ENCODE measurements at regions not wholly inside any gene's neighbourhood (a gene's known extent, or its start where the extent isn't known, plus 50 kb on each side); places are given as distances from the start of the nearest gene placed in this dataset.

DNA sequence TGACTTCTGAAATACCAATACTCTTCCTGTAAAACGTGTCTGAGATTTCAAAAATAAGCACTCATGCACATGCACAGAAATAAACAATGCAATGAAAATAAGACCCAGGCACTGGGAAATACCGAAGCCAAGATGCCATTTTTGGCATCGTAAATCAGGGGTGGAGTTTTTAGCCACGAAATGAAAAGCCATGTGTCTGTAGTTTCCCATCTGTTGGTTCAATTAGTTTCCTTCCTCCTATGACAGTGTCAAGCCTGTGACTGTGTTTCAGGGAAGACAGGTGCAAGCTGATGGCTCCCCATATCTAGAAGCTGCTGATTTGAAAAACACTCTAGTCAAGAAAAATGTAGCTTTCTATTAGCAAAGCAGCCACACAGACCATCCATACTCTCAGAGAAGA is 480.4 kb upstream of the CAMK1G start:
- H3K4me1 ChIP-seq (ENCODE audit: insufficient read depth, low read length): no peaks in the 10 kb centered on the region
- no peak overlapping the region for H3K4me3 ChIP-seq (ENCODE audit: low read depth in 1 of 2, low read length in 2 of 2)
- H3K27me3 ChIP-seq (ENCODE audit: insufficient read depth, low read length, poor library complexity): peaks cover 10% of the 10 kb centered on the region
- H2AFZ ChIP-seq (ENCODE audit: low read depth, low read length): no peak overlapping the region
- no peak overlapping the region for H3K9ac ChIP-seq (ENCODE audit: low read depth, low read length)
- no peak overlapping the region for H3K4me2 ChIP-seq (ENCODE audit: insufficient read depth, low read length)
- H4K20me1 ChIP-seq (ENCODE audit: insufficient read depth, low read length): no peaks in the 10 kb centered on the region
- no peaks in the 10 kb centered on the region for H3K9me3 ChIP-seq (ENCODE audit: insufficient read depth, low read length, severe bottlenecking)
- no peaks in the 10 kb centered on the region for H3K79me2 ChIP-seq (ENCODE audit: insufficient read depth, low read length)
- H3K27ac ChIP-seq (ENCODE audit: low read length): no peak overlapping the region
- no peak for TF ChIP-seq EZH2 (IDR thresholded peaks at IDR 0.05; ENCODE audit: borderline replicate concordance, low read depth, low read length, severe bottlenecking)
- TF ChIP-seq, protein P1, sequence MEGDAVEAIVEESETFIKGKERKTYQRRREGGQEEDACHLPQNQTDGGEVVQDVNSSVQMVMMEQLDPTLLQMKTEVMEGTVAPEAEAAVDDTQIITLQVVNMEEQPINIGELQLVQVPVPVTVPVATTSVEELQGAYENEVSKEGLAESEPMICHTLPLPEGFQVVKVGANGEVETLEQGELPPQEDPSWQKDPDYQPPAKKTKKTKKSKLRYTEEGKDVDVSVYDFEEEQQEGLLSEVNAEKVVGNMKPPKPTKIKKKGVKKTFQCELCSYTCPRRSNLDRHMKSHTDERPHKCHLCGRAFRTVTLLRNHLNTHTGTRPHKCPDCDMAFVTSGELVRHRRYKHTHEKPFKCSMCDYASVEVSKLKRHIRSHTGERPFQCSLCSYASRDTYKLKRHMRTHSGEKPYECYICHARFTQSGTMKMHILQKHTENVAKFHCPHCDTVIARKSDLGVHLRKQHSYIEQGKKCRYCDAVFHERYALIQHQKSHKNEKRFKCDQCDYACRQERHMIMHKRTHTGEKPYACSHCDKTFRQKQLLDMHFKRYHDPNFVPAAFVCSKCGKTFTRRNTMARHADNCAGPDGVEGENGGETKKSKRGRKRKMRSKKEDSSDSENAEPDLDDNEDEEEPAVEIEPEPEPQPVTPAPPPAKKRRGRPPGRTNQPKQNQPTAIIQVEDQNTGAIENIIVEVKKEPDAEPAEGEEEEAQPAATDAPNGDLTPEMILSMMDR (IDR thresholded peaks at IDR 0.05; ENCODE audit: borderline replicate concordance, extremely low read depth, low read length, poor library complexity, severe bottlenecking): no peak
- no peak for DNase-seq
- no peaks in the 10 kb centered on the region for H3K36me3 ChIP-seq (ENCODE audit: insufficient read depth, low read length)
- ATAC-seq (ENCODE audit: insufficient read depth, low read depth): no peak

DNA sequence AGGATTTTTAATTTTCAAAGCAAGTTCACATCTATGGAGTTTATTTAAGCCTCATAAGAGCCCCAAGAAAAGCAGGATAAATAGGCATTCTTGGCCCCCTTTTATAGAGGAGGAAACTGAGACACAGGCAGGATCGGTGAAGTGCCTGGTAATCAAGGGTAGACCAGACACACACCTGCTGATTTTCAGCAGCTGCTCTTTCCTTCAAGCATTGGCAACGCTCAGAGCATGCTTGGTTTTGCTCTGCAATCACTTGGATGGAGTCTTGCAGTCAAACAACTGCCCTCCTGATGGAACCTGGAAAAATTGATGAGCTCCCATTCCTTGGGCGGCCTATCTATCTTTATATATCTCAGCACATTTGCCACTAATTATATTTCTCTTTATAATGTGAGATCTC is 478.9 kb upstream of the CAMK1G start:
- Histone ChIP-seq H2AFZ (ENCODE audit: low read depth, low read length) (no peak overlapping the region), H3K4me3 (ENCODE audit: low read depth in 1 of 2, low read length in 2 of 2) (no peak overlapping the region), H3K36me3 (ENCODE audit: insufficient read depth, low read length) (no peaks in the 10 kb centered on the region), H3K79me2 (ENCODE audit: insufficient read depth, low read length) (no peaks in the 10 kb centered on the region), H3K4me2 (ENCODE audit: insufficient read depth, low read length) (no peak overlapping the region), H3K9me3 (ENCODE audit: insufficient read depth, low read length, severe bottlenecking) (no peaks in the 10 kb centered on the region), H3K27ac (ENCODE audit: low read length) (no peak overlapping the region), H3K27me3 (ENCODE audit: insufficient read depth, low read length, poor library complexity) (peaks cover 10% of the 10 kb centered on the region), H4K20me1 (ENCODE audit: insufficient read depth, low read length) (no peaks in the 10 kb centered on the region), H3K9ac (ENCODE audit: low read depth, low read length) (no peak overlapping the region), H3K4me1 (ENCODE audit: insufficient read depth, low read length) (no peaks in the 10 kb centered on the region)
- ATAC-seq (ENCODE audit: insufficient read depth, low read depth) (no peak), DNase-seq (no peak)
- TF ChIP-seq EZH2 (IDR thresholded peaks at IDR 0.05; ENCODE audit: borderline replicate concordance, low read depth, low read length, severe bottlenecking): no peak
- TF ChIP-seq, protein P1 (IDR thresholded peaks at IDR 0.05; ENCODE audit: borderline replicate concordance, extremely low read depth, low read length, poor library complexity, severe bottlenecking): no peak

- TF ChIP-seq, protein P1 (IDR thresholded peaks at IDR 0.05; ENCODE audit: borderline replicate concordance, extremely low read depth, low read length, poor library complexity, severe bottlenecking): no peak
- TF ChIP-seq EZH2 (IDR thresholded peaks at IDR 0.05; ENCODE audit: borderline replicate concordance, low read depth, low read length, severe bottlenecking): no peak
- Histone ChIP-seq H3K4me3 (ENCODE audit: low read depth in 1 of 2, low read length in 2 of 2) (no peak overlapping the region), H3K27me3 (ENCODE audit: insufficient read depth, low read length, poor library complexity) (peaks cover 10% of the 10 kb centered on the region), H3K36me3 (ENCODE audit: insufficient read depth, low read length) (no peaks in the 10 kb centered on the region), H3K4me2 (ENCODE audit: insufficient read depth, low read length) (no peak overlapping the region), H3K27ac (ENCODE audit: low read length) (no peak overlapping the region), H3K79me2 (ENCODE audit: insufficient read depth, low read length) (no peaks in the 10 kb centered on the region), H2AFZ (ENCODE audit: low read depth, low read length) (no peak overlapping the region), H3K9me3 (ENCODE audit: insufficient read depth, low read length, severe bottlenecking) (no peaks in the 10 kb centered on the region), H3K4me1 (ENCODE audit: insufficient read depth, low read length) (no peaks in the 10 kb centered on the region), H4K20me1 (ENCODE audit: insufficient read depth, low read length) (no peaks in the 10 kb centered on the region), H3K9ac (ENCODE audit: low read depth, low read length) (no peak overlapping the region)
- DNase-seq: no peak
- no peak for ATAC-seq (ENCODE audit: insufficient read depth, low read depth)
Observed at GRCh38 chr1:209105701-209106100, 477.8 kb upstream of the CAMK1G start.

DNA sequence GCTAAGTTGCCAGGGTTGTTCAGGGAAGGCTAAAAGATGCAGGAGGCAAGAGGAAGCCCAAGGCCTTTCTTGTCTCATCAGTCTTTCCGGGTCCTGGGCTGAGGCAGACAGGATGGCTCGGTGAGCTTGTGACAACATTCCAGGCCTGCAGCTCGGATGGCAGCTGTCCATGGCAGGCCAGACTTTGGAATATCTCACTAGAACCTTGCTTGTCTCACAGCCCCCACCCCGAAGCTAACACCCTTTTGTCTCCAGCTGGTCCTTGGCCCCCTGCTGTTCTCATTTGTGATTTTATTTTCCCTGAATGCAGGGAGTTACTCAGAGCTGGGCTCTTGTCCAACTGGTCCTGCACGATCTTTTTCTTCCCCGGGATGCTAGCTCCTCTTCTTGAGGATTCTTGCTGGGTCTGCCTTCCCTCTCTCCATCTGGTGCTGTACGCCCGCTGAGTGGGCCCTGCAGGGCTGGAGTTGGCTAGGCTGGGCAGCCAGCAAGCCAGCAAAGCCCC is 477.2 kb upstream of the CAMK1G start:
- no peak overlapping the region for H2AFZ ChIP-seq (ENCODE audit: low read depth, low read length)
- H3K9ac ChIP-seq (ENCODE audit: low read depth, low read length): no peak overlapping the region
- H3K27me3 ChIP-seq (ENCODE audit: insufficient read depth, low read length, poor library complexity): peaks cover 10% of the 10 kb centered on the region
- no peaks in the 10 kb centered on the region for H3K79me2 ChIP-seq (ENCODE audit: insufficient read depth, low read length)
- no peak overlapping the region for H3K27ac ChIP-seq (ENCODE audit: low read length)
- H3K9me3 ChIP-seq (ENCODE audit: insufficient read depth, low read length, severe bottlenecking): no peaks in the 10 kb centered on the region
- no peaks in the 10 kb centered on the region for H3K36me3 ChIP-seq (ENCODE audit: insufficient read depth, low read length)
- H3K4me3 ChIP-seq (ENCODE audit: low read depth in 1 of 2, low read length in 2 of 2): no peak overlapping the region
- H3K4me1 ChIP-seq (ENCODE audit: insufficient read depth, low read length): no peaks in the 10 kb centered on the region
- no peak for ATAC-seq (ENCODE audit: insufficient read depth, low read depth)
- no peaks in the 10 kb centered on the region for H4K20me1 ChIP-seq (ENCODE audit: insufficient read depth, low read length)
- no peak overlapping the region for H3K4me2 ChIP-seq (ENCODE audit: insufficient read depth, low read length)
- DNase-seq: no peak
- TF ChIP-seq, protein P1 (IDR thresholded peaks at IDR 0.05; ENCODE audit: borderline replicate concordance, extremely low read depth, low read length, poor library complexity, severe bottlenecking): no peak
- TF ChIP-seq EZH2 (IDR thresholded peaks at IDR 0.05; ENCODE audit: borderline replicate concordance, low read depth, low read length, severe bottlenecking): no peak

All from DND-41 (cell line).